ENCODE measurements at regions not wholly inside any gene's neighbourhood (a gene's known extent, or its start where the extent isn't known, plus 50 kb on each side); places are given as distances from the start of the nearest gene placed in this dataset.
A peak's percentile ranks its signal among the peaks of the same experiment; 100 is the strongest.

DNA sequence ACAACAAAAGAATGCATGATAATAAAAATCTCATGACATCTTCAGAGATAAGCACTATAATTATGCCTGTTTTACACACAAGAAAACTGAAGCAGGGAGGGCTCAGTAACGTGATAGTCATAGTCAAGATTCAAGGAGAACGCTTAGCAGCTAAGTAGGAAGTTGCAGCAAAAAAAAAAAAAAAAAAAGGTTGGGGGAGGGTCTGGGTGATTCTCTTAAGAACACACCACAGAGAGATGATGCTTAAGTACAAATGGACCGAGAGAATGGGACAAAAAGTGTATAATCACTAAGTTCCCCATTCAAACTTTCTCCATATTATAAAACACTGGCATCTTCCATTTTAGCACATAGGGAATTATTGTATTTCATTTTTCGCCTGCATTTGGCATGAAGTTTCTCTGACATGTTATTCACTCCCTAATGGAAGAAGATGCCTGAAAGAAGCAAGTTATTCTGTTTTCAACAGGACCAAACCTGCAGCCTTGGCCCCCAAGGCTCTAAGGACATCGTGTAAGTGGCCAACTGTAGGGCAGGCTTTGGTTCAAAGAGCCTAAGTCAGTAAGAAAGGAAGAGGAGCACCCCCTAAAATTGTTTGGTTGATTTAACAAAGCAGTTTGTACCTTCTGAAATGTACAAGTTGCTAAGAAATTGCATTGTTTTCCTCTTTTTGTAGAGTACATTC is 142.9 kb upstream of the TMPO start:
- no peaks in the 10 kb centered on the region for H3K36me3 ChIP-seq (ENCODE audit: insufficient read depth, insufficient read length, low read length)
- H3K9me3 ChIP-seq (ENCODE audit: insufficient read depth, low read length) = no peaks in the 10 kb centered on the region
- no peaks in the 10 kb centered on the region for H3K27me3 ChIP-seq (ENCODE audit: insufficient read depth, insufficient read length)
- H3K4me3 ChIP-seq (ENCODE audit: insufficient read length, low read depth) = no peak overlapping the region
- H3K4me1 ChIP-seq (ENCODE audit: insufficient read depth, insufficient read length) = no peaks in the 10 kb centered on the region
- no peak overlapping the region for H3K9ac ChIP-seq (ENCODE audit: insufficient read length, low read depth)
- TF ChIP-seq ZNF274 (IDR thresholded peaks at IDR 0.05; ENCODE audit: low read depth, low read length) = no peak
- DNase-seq (ENCODE audit: low read depth, low spot score) = no peak

DNA sequence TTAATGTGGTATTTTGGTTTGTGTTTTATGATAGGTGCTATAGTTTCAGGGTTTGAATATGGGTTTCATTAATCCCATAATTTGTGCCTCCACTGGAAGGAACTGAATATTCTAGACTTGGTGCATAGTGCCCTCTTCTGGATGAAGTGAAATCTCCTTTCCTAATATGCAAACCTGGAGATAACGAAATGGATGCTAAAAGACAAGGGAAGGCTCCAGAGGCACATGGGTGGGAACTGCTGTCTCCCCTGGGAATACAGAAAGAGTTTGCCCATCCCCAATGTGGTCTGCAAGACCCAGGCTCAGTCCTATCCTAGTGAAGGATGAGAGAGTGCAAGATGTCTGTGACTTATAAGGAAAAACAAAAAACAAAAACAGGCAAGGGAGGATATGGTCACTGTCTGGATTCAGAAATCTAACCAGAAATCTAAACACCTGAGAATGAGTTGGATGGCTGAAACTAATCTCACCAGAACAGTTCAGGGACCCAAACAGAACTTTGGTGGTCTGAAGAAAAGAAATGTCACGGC is 142.3 kb upstream of the TMPO start:
- TF ChIP-seq SUZ12 (IDR thresholded peaks at IDR 0.05; ENCODE audit: extremely low read depth, insufficient read depth, insufficient read length) = no peak
- no peak for TF ChIP-seq ZNF274 (IDR thresholded peaks at IDR 0.05; ENCODE audit: low read depth, low read length)
- no peak for TF ChIP-seq YY1 (IDR thresholded peaks at IDR 0.05; ENCODE audit: insufficient read depth, insufficient read length)
- Histone ChIP-seq H3K9me3 (ENCODE audit: insufficient read depth, low read length) (no peaks in the 10 kb centered on the region), H3K9ac (ENCODE audit: insufficient read length, low read depth) (no peak overlapping the region), H3K27me3 (ENCODE audit: insufficient read depth, insufficient read length) (no peaks in the 10 kb centered on the region), H3K4me1 (ENCODE audit: insufficient read depth, insufficient read length) (no peaks in the 10 kb centered on the region), H3K36me3 (ENCODE audit: insufficient read depth, insufficient read length, low read length) (no peaks in the 10 kb centered on the region), H3K4me3 (ENCODE audit: insufficient read length, low read depth) (no peak overlapping the region)
- peak; percentile 44 for DNase-seq (ENCODE audit: low read depth, low spot score)

DNA sequence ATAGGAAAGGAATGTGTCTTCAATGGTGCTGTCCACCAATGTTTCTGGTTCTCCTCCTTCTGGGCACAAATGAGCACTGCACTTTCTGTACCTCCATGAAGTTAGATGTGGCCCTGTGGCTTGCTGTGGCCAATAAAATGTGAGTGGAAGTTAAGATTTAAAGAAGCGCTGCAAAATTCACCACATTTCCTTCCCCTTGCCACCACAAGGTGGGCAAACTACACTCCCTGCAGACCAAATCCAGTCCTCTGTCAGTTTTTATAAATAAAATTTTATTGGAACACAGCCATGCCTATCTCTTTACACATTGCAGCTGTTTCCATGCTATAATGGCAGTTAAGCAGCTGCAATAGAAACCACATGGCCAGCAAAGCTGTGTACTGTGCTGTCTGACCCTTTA is 141.4 kb upstream of the TMPO start:
- Histone ChIP-seq H3K9me3 (ENCODE audit: insufficient read depth, low read length) (no peaks in the 10 kb centered on the region), H3K4me3 (ENCODE audit: insufficient read length, low read depth) (no peak overlapping the region), H3K36me3 (ENCODE audit: insufficient read depth, insufficient read length, low read length) (no peaks in the 10 kb centered on the region), H3K9ac (ENCODE audit: insufficient read length, low read depth) (no peak overlapping the region), H3K27me3 (ENCODE audit: insufficient read depth, insufficient read length) (no peaks in the 10 kb centered on the region), H3K4me1 (ENCODE audit: insufficient read depth, insufficient read length) (no peaks in the 10 kb centered on the region)
- TF ChIP-seq YY1 (IDR thresholded peaks at IDR 0.05; ENCODE audit: insufficient read depth, insufficient read length) (no peak), SUZ12 (IDR thresholded peaks at IDR 0.05; ENCODE audit: extremely low read depth, insufficient read depth, insufficient read length) (no peak), ZNF274 (IDR thresholded peaks at IDR 0.05; ENCODE audit: low read depth, low read length) (no peak)
- no peak for DNase-seq (ENCODE audit: low read depth, low spot score)

DNA sequence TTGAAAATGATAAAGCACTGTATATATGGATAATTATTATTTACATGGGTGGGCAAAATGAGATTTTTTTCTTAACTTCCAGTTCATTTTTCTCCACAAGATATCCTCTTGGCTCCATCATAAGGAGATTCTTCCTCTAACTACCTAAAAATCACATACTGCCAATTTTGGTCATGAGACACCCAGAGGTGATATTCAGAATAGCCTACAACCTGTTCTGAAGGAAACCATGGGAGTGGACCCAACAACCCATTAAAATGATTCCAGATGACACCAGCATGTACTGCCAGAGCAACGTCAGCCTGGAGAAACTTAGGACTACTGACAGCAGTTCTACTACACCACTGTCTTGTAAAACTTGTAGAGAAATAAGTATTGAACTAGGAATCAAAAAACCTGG is 136.3 kb upstream of the TMPO start:
- no peaks in the 10 kb centered on the region for H3K36me3 ChIP-seq (ENCODE audit: insufficient read depth, insufficient read length, low read length)
- no peak overlapping the region for H3K4me3 ChIP-seq (ENCODE audit: insufficient read length, low read depth)
- no peaks in the 10 kb centered on the region for H3K9me3 ChIP-seq (ENCODE audit: insufficient read depth, low read length)
- H3K4me1 ChIP-seq (ENCODE audit: insufficient read depth, insufficient read length) = no peaks in the 10 kb centered on the region
- H3K27me3 ChIP-seq (ENCODE audit: insufficient read depth, insufficient read length) = no peaks in the 10 kb centered on the region
- no peak for TF ChIP-seq SUZ12 (IDR thresholded peaks at IDR 0.05; ENCODE audit: extremely low read depth, insufficient read depth, insufficient read length)
- TF ChIP-seq ZNF274 (IDR thresholded peaks at IDR 0.05; ENCODE audit: low read depth, low read length) = no peak
- no peak for TF ChIP-seq YY1 (IDR thresholded peaks at IDR 0.05; ENCODE audit: insufficient read depth, insufficient read length)
- H3K9ac ChIP-seq (ENCODE audit: insufficient read length, low read depth) = no peak overlapping the region
- no peak for DNase-seq (ENCODE audit: low read depth, low spot score)

DNA sequence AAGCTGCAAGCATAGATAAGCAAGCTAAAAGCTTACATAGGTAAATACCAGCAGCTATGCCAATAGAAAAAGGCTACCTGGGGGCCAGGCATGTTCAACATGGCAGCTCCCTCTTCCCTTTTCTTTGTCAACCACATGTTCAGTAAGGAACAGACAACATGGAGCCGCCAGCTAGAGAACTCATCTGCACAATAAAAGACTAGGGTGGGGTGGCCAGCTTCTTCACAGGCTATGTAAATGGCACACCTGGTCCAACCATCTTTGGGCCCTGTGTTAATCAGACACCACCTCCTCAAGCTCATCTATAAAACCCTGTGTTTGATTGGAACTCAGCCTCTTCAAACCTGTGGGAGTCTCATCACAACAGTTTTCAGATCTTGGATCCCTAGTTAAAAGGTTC is 129.7 kb upstream of the TMPO start:
- no peak overlapping the region for H3K4me3 ChIP-seq (ENCODE audit: insufficient read length, low read depth)
- DNase-seq (ENCODE audit: low read depth, low spot score) = peak; percentile 39
- H3K4me1 ChIP-seq (ENCODE audit: insufficient read depth, insufficient read length) = no peaks in the 10 kb centered on the region
- TF ChIP-seq SUZ12 (IDR thresholded peaks at IDR 0.05; ENCODE audit: extremely low read depth, insufficient read depth, insufficient read length) = no peak
- TF ChIP-seq YY1 (IDR thresholded peaks at IDR 0.05; ENCODE audit: insufficient read depth, insufficient read length) = no peak
- TF ChIP-seq ZNF274 (IDR thresholded peaks at IDR 0.05; ENCODE audit: low read depth, low read length) = no peak
- H3K36me3 ChIP-seq (ENCODE audit: insufficient read depth, insufficient read length, low read length) = no peaks in the 10 kb centered on the region
- H3K9ac ChIP-seq (ENCODE audit: insufficient read length, low read depth) = no peak overlapping the region
- no peaks in the 10 kb centered on the region for H3K27me3 ChIP-seq (ENCODE audit: insufficient read depth, insufficient read length)
- no peaks in the 10 kb centered on the region; the same call in 1 of the 2 replicates for H3K9me3 ChIP-seq (ENCODE audit: insufficient read depth, low read length)

DNA sequence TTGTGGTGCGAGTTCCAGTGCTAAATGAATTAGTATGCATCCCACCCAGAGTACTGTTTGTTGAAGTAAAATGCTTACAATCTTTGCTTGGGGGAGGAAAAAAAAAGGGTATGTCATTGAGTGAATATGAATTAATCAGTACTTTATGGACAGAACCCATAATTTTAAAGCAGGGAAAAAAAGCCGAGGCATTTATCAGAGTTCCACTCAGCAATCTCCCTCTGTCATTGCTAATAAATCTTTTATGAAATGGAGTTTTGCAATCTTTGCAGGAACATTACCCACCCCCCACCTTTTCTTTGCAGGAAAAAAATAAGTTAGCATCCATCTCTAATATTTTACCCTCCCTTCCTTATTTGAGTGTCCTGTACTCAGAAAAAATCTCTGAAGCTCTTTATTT is 127.9 kb upstream of the TMPO start:
- no peaks in the 10 kb centered on the region for H3K27me3 ChIP-seq (ENCODE audit: insufficient read depth, insufficient read length)
- H3K4me1 ChIP-seq (ENCODE audit: insufficient read depth, insufficient read length) = no peaks in the 10 kb centered on the region
- H3K36me3 ChIP-seq (ENCODE audit: insufficient read depth, insufficient read length, low read length) = no peaks in the 10 kb centered on the region
- H3K9ac ChIP-seq (ENCODE audit: insufficient read length, low read depth) = no peak overlapping the region
- H3K9me3 ChIP-seq (ENCODE audit: insufficient read depth, low read length) = no peaks in the 10 kb centered on the region; the same call in 1 of the 2 replicates
- no peak for TF ChIP-seq ZNF274 (IDR thresholded peaks at IDR 0.05; ENCODE audit: low read depth, low read length)
- TF ChIP-seq SUZ12 (IDR thresholded peaks at IDR 0.05; ENCODE audit: extremely low read depth, insufficient read depth, insufficient read length) = no peak
- no peak overlapping the region for H3K4me3 ChIP-seq (ENCODE audit: insufficient read length, low read depth)
- no peak for DNase-seq (ENCODE audit: low read depth, low spot score)

DNA sequence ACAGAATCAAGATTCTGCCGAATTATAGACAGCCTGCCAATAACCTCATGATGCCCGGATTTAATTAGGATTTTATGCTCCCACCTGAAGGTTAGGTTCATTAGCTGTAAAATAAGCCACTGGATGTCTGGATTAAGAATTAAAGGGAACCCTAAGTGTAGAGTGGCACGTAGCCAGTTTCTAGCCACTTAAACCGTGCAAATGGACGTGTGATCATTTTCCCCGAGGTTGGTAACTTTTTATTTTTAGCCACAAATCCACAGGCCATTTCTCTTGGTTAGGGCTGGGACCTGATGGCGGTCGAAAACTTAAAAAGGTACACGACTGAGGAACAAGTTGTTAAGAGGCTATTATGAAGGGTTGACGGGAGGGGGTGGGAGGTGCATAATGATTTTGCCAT is 127.3 kb upstream of the TMPO start:
- H3K9ac ChIP-seq (ENCODE audit: insufficient read length, low read depth) = no peak overlapping the region
- H3K27me3 ChIP-seq (ENCODE audit: insufficient read depth, insufficient read length) = no peaks in the 10 kb centered on the region
- no peaks in the 10 kb centered on the region for H3K4me1 ChIP-seq (ENCODE audit: insufficient read depth, insufficient read length)
- no peaks in the 10 kb centered on the region; the same call in 1 of the 2 replicates for H3K9me3 ChIP-seq (ENCODE audit: insufficient read depth, low read length)
- H3K4me3 ChIP-seq (ENCODE audit: insufficient read length, low read depth) = no peak overlapping the region
- no peaks in the 10 kb centered on the region for H3K36me3 ChIP-seq (ENCODE audit: insufficient read depth, insufficient read length, low read length)
- TF ChIP-seq YY1 (IDR thresholded peaks at IDR 0.05; ENCODE audit: insufficient read depth, insufficient read length) (no peak), ZNF274 (IDR thresholded peaks at IDR 0.05; ENCODE audit: low read depth, low read length) (no peak), SUZ12 (IDR thresholded peaks at IDR 0.05; ENCODE audit: extremely low read depth, insufficient read depth, insufficient read length) (no peak)
- no peak for DNase-seq (ENCODE audit: low read depth, low spot score)

Data from NT2/D1 (cell line).